AG09319 (cell line): ENCODE measurements at regions not wholly inside any gene's neighbourhood (a gene's known extent, or its start where the extent isn't known, plus 50 kb on each side); places are given as distances from the start of the nearest gene placed in this dataset.

Source experiments
- DNase-seq: peaks from one replicate; pipeline ENCODE4 v3.0.0-alpha.2; 2010; ENCODE audit warnings: low read depth; ENCODE audit errors: extremely low read depth
- CTCF ChIP-seq: IDR thresholded peaks from 2 replicates; pipeline ENCODE4 v1.5.1; 2011; ENCODE audit warnings: low read depth, mild to moderate bottlenecking, inconsistent platforms, low read length, moderate library complexity

- no peak for DNase-seq
- TF ChIP-seq CTCF: no peak
These were observed 912.4 kb downstream of the VRK1 start for GRCh38 chr14:97709552-97709951.

- TF ChIP-seq CTCF: no peak
- no peak for DNase-seq
These were observed 913.5 kb downstream of the VRK1 start for GRCh38 chr14:97710726-97711125.

- no peak for TF ChIP-seq CTCF
- DNase-seq: no peak
These were observed 915.3 kb downstream of the VRK1 start for GRCh38 chr14:97712471-97712870.

GRCh38 chr14:97713023-97713422 is 915.8 kb downstream of the VRK1 start:
- TF ChIP-seq CTCF: no peak
- DNase-seq: no peak

- TF ChIP-seq CTCF: no peak
- DNase-seq: no peak
These were observed 921.8 kb downstream of the VRK1 start for GRCh38 chr14:97718886-97719442.

- DNase-seq: no peak
- no peak for TF ChIP-seq CTCF
These were observed 922.7 kb downstream of the VRK1 start for GRCh38 chr14:97719931-97720330.

- no peak for DNase-seq
- no peak for TF ChIP-seq CTCF
These were observed 926.2 kb downstream of the VRK1 start for GRCh38 chr14:97723351-97723750.
